HepG2 (cell line): ENCODE measurements at regions not wholly inside any gene's neighbourhood (a gene's known extent, or its start where the extent isn't known, plus 50 kb on each side); places are given as distances from the start of the nearest gene placed in this dataset.

Source experiments
- ATAC-seq: fragments of 200-7000 bp; cut with Tn5 transposase; 3 replicates; pipeline ENCODE4 v1.9.1; 2020; ENCODE audit warnings: mild to moderate bottlenecking, moderate library complexity
- BruUV-seq: library from RNA; stranded (reverse); fragments of 400-500 nt; replicated peaks from 2 replicates; lab custom pipeline; 2021; lab: Mats Ljungman, UMichigan
- CTCF ChIA-PET: fragments of 300-600 bp; formaldehyde crosslinking; extraction: SDS; loops from one replicate; lab custom pipeline; 2021; ENCODE audit warnings: low total read pairs, inconsistent platforms, low intra/inter-chr PET ratio; lab: Yijun Ruan, JAX
- POLR2A ChIA-PET: fragments of 350-600 bp; sonication (Branson Sonifier 250); formaldehyde crosslinking; loops from one replicate; lab custom pipeline; 2020; ENCODE audit warnings: antibody characterized with exemption, inconsistent platforms; lab: Yijun Ruan, JAX
- DNase-seq: peaks from one replicate; pipeline ENCODE4 v3.0.0-alpha.2; 2015; ENCODE audit warnings: low spot score
- FAIRE-seq: peaks from 3 replicates; lab custom pipeline; 2011; peaks lifted over from hg19 to GRCh38; lab: Jason Lieb, UNC
- H2AFZ ChIP-seq: one replicate; pipeline ENCODE4 v1.6.1; 2011; ENCODE audit warnings: low read length, inconsistent platforms
- H3K27ac ChIP-seq: fragments of 300-600 bp; 3 replicates; pipeline ENCODE4 v1.8.0; 2011; ENCODE audit warnings: mixed run types, mild to moderate bottlenecking, mixed read lengths, low read length, inconsistent platforms; ENCODE audit not compliant: insufficient read depth; ENCODE audit errors: extremely low read length
- H3K27me3 ChIP-seq, 2 experiments: fragments of 200-600 bp in 1 of 2; 2 replicates in 1 of 2; 3 replicates in 1 of 2; pipeline versions ENCODE4 v1.6.0 to v1.8.0; 2011; ENCODE audit warnings: low read length in 2 of 2, mild to moderate bottlenecking in 2 of 2, moderate library complexity in 2 of 2, inconsistent platforms in 1 of 2; ENCODE audit not compliant: insufficient read depth in 2 of 2, control insufficient read depth in 1 of 2
- H3K36me3 ChIP-seq, 2 experiments: fragments of 200-600 bp in 1 of 2; replicated peaks in 1 of 2; 2 replicates in 1 of 2; 3 replicates in 1 of 2; pipeline versions ENCODE4 v1.5.1 to v1.8.0; 2011; ENCODE audit warnings: low read length in 2 of 2, inconsistent platforms in 1 of 2; ENCODE audit not compliant: insufficient read depth in 2 of 2, control insufficient read depth in 1 of 2
- H3K4me1 ChIP-seq: 2 replicates; pipeline ENCODE4 v1.5.1; 2012; ENCODE audit warnings: low read length, inconsistent platforms; ENCODE audit not compliant: insufficient read depth
- H3K4me2 ChIP-seq: 2 replicates; pipeline ENCODE4 v1.6.0; 2011; ENCODE audit warnings: low read depth, low read length, inconsistent platforms
- H3K4me3 ChIP-seq, 3 experiments: fragments of 200-600 bp in 1 of 3; sonication (generic), shearing (Covaris generic) in 1 of 3; replicated peaks in 1 of 3; 2 replicates each; pipeline ENCODE4 v1.5.1; 2011 to 2016; ENCODE audit warnings: low read length in 3 of 3, inconsistent platforms in 2 of 3, low read depth in 2 of 3, mild to moderate bottlenecking in 2 of 3, control low read depth in 1 of 3, mixed read lengths in 1 of 3; ENCODE audit not compliant: insufficient read depth in 1 of 3
- H3K79me2 ChIP-seq: one replicate; pipeline ENCODE4 v1.6.1; 2011; ENCODE audit warnings: low read length, inconsistent platforms; ENCODE audit not compliant: insufficient read depth
- H3K9ac ChIP-seq: 2 replicates; pipeline ENCODE4 v1.6.0; 2011; ENCODE audit warnings: mild to moderate bottlenecking, low read depth, low read length, inconsistent platforms; ENCODE audit not compliant: insufficient read depth
- H3K9me3 ChIP-seq: 2 replicates; pipeline ENCODE4 v1.5.1; 2012; ENCODE audit warnings: mild to moderate bottlenecking, low read length
- H4K20me1 ChIP-seq: 2 replicates; pipeline ENCODE4 v1.6.0; 2011; ENCODE audit warnings: inconsistent platforms, mild to moderate bottlenecking, low read length, moderate library complexity; ENCODE audit not compliant: insufficient read depth
- CHD4 ChIP-seq: fragments of 200-600 bp; sonication (generic); IDR thresholded peaks from 2 replicates; pipeline ENCODE4 v1.7.0; 2017; ENCODE audit warnings: mild to moderate bottlenecking, low read length, borderline replicate concordance
- DNMT3B ChIP-seq: conservative IDR thresholded peaks from 2 replicates; pipeline ENCODE4 v1.6.1; 2016; ENCODE audit warnings: missing biosample characterization, control low read depth
- GFI1 ChIP-seq: sonication (generic); formaldehyde crosslinking; IDR thresholded peaks from 2 replicates; pipeline ENCODE4 v1.5.0; 2020; ENCODE audit warnings: missing genetic modification reagents, mild to moderate bottlenecking, borderline replicate concordance
- MAFG ChIP-seq: sonication (generic); formaldehyde crosslinking; IDR thresholded peaks from 2 replicates; pipeline ENCODE4 v1.5.1; 2020; ENCODE audit warnings: mild to moderate bottlenecking, missing genetic modification reagents
- MYNN ChIP-seq: sonication (generic); formaldehyde crosslinking; IDR thresholded peaks from 2 replicates; pipeline ENCODE4 v1.4.0; 2020; ENCODE audit warnings: mild to moderate bottlenecking, low read depth, missing genetic modification reagents
- NRL ChIP-seq: sonication (generic); formaldehyde crosslinking; IDR thresholded peaks from 2 replicates; pipeline ENCODE4 v1.5.0; 2020; ENCODE audit warnings: missing genetic modification reagents, mild to moderate bottlenecking, moderate library complexity, borderline replicate concordance
- PAF1 ChIP-seq: IDR thresholded peaks from 2 replicates; pipeline ENCODE4 v1.6.1; 2016; ENCODE audit warnings: missing genetic modification reagents, missing compliant biosample characterization
- RFX1 ChIP-seq: fragments of 450-650 bp; IDR thresholded peaks from 2 replicates; pipeline ENCODE4 v1.6.1; 2017
- TOE1 ChIP-seq: sonication (generic); formaldehyde crosslinking; IDR thresholded peaks from 2 replicates; pipeline ENCODE4 v1.4.0; 2020; ENCODE audit warnings: mild to moderate bottlenecking, missing genetic modification reagents
- ZBTB38 ChIP-seq: sonication (generic); formaldehyde crosslinking; IDR thresholded peaks from 2 replicates; pipeline ENCODE4 v1.5.1; 2020; ENCODE audit warnings: mild to moderate bottlenecking, missing genetic modification reagents
- ZBTB7A ChIP-seq: sonication (generic); formaldehyde crosslinking; IDR thresholded peaks from 2 replicates; pipeline ENCODE4 v1.8.0; 2022; ENCODE audit warnings: mild to moderate bottlenecking, missing genetic modification reagents
- ZC3H4 ChIP-seq: sonication (generic); formaldehyde crosslinking; IDR thresholded peaks from 2 replicates; pipeline ENCODE4 v1.4.0; 2020; ENCODE audit warnings: missing genetic modification reagents, borderline replicate concordance
- ZFP62 ChIP-seq: sonication (generic); formaldehyde crosslinking; IDR thresholded peaks from 2 replicates; pipeline ENCODE4 v1.4.0; 2020; ENCODE audit warnings: missing genetic modification reagents
- ZNF333 ChIP-seq: sonication (generic); formaldehyde crosslinking; IDR thresholded peaks from 2 replicates; pipeline ENCODE4 v1.4.0; 2020; ENCODE audit warnings: mild to moderate bottlenecking, missing genetic modification reagents, borderline replicate concordance
- ZNF33B ChIP-seq: sonication (generic); formaldehyde crosslinking; IDR thresholded peaks from 2 replicates; pipeline ENCODE4 v1.5.1; 2020; ENCODE audit warnings: mild to moderate bottlenecking, missing genetic modification reagents
- ZNF770 ChIP-seq: sonication (generic); formaldehyde crosslinking; IDR thresholded peaks from 2 replicates; pipeline ENCODE4 v1.5.0; 2020; ENCODE audit warnings: mild to moderate bottlenecking, missing genetic modification reagents
- ZNF781 ChIP-seq: sonication (generic); formaldehyde crosslinking; IDR thresholded peaks from 2 replicates; pipeline ENCODE4 v1.5.1; 2020; ENCODE audit warnings: borderline replicate concordance, mild to moderate bottlenecking, missing genetic modification reagents; ENCODE audit errors: not compliant biosample characterization
- ZSCAN25 ChIP-seq: sonication (generic); formaldehyde crosslinking; IDR thresholded peaks from 2 replicates; pipeline ENCODE4 v1.8.0; 2022; ENCODE audit warnings: mild to moderate bottlenecking, missing genetic modification reagents
- WGBS: methylation state at CpG from one replicate; pipeline ENCODE4 v1.1.6; 2017; ENCODE audit warnings: low lambda C conversion rate; 5-methylcytosine and 5-hydroxymethylcytosine counted together
- in situ Hi-C: cut with HindIII; loops from 2 replicates; pipeline ENCODE4 v1.10.0; 2017; ENCODE audit warnings: low pct_unique_long_range_greater_than_20kb; ENCODE audit not compliant: extremely low pct_ligation_motif_present
- intact Hi-C: fragments of 100-400 bp; cut with micrococcal nuclease; formaldehyde crosslinking; loops from one replicate; pipeline ENCODE4 v1.10.0; 2022; ENCODE audit not compliant: unreplicated experiment
- TF ChIP-seq, protein P1 (sequence below): sonication (generic); formaldehyde crosslinking; IDR thresholded peaks from 2 replicates; pipeline ENCODE4 v1.8.0; 2022; ENCODE audit warnings: mild to moderate bottlenecking, missing genetic modification reagents, moderate library complexity
- TF ChIP-seq, protein P2 (sequence below): sonication (generic); formaldehyde crosslinking; IDR thresholded peaks from 2 replicates; pipeline ENCODE4 v1.8.0; 2022; ENCODE audit warnings: mild to moderate bottlenecking, missing genetic modification reagents, moderate library complexity
- TF ChIP-seq, protein P3 (sequence below): sonication (generic); formaldehyde crosslinking; IDR thresholded peaks from 2 replicates; pipeline ENCODE4 v1.4.0; 2020; ENCODE audit warnings: missing genetic modification reagents, borderline replicate concordance

DNA sequence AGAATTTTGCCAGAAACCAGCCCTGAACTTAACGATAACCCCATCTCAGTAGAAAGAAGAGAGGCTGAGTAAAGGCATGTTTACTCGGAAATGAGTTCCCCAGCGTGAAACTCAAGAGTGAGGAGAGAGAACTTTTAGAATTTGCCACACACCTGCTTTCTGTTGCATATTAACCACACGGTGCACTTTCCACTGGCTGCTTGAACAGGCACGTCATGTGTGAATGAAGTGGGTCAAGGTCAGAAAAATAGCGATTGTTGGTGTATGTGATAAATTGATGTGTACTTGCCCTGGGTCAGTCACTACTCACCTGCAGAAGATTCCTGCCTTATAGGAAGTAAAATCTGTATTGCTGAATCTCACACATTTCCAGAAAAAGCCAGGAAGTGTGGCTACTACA, 395.7 kb downstream of the TRIML1 start:
- no peaks in the 10 kb centered on the region for H4K20me1 ChIP-seq
- FAIRE-seq (peak; percentile 37), DNase-seq (peak; percentile 77), ATAC-seq (peak; percentile 96)
- H3K27ac ChIP-seq: peak overlapping the region; percentile 47
- 5% methylated on average over 6 of the region's 6 CpGs for WGBS
- no TSS peak for BruUV-seq
- H3K27me3 ChIP-seq: no peaks in the 10 kb centered on the region
- H3K9me3 ChIP-seq: peaks cover 15% of the 10 kb centered on the region; the same call in 1 of the 2 replicates
- H3K9ac ChIP-seq: no peak overlapping the region; the same call in 1 of the 2 replicates
- CTCF ChIA-PET: no interaction called here
- H3K4me1 ChIP-seq: peaks cover 26% of the 10 kb centered on the region
- no peaks in the 10 kb centered on the region for H3K36me3 ChIP-seq
- H3K79me2 ChIP-seq: no peaks in the 10 kb centered on the region
- H2AFZ ChIP-seq: no peak overlapping the region
- peak overlapping the region; percentile 29; the same call in 1 of the 2 replicates for H3K4me2 ChIP-seq
- intact Hi-C loops: loop anchor here (10.0 kb wide), 1 partner anchor 100 kb away; no protein-coding TSS in a partner anchor
- POLR2A ChIA-PET: no interaction called here
- in situ Hi-C loops: no loop called here
- H3K4me3 ChIP-seq: no peak overlapping the region
- TF ChIP-seq ZNF781 (CRISPR knock-in tag) (no peak), CHD4 (no peak), ZSCAN25 (no peak), ZBTB7A (CRISPR knock-in tag) (no peak), RFX1 (no peak), MAFG (no peak), TOE1 (no peak), ZBTB38 (CRISPR knock-in tag) (no peak), PAF1 (no peak), MYNN (CRISPR knock-in tag) (no peak), ZNF333 (no peak), ZC3H4 (CRISPR knock-in tag) (no peak), ZNF770 (CRISPR knock-in tag) (no peak), GFI1 (CRISPR knock-in tag) (no peak), ZFP62 (CRISPR knock-in tag) (no peak), ZNF33B (CRISPR knock-in tag) (no peak), DNMT3B (no peak), NRL (CRISPR knock-in tag) (no peak)
- TF ChIP-seq, protein P1, sequence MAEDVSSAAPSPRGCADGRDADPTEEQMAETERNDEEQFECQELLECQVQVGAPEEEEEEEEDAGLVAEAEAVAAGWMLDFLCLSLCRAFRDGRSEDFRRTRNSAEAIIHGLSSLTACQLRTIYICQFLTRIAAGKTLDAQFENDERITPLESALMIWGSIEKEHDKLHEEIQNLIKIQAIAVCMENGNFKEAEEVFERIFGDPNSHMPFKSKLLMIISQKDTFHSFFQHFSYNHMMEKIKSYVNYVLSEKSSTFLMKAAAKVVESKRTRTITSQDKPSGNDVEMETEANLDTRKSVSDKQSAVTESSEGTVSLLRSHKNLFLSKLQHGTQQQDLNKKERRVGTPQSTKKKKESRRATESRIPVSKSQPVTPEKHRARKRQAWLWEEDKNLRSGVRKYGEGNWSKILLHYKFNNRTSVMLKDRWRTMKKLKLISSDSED (CRISPR knock-in tag): no peak
- TF ChIP-seq, protein P2, sequence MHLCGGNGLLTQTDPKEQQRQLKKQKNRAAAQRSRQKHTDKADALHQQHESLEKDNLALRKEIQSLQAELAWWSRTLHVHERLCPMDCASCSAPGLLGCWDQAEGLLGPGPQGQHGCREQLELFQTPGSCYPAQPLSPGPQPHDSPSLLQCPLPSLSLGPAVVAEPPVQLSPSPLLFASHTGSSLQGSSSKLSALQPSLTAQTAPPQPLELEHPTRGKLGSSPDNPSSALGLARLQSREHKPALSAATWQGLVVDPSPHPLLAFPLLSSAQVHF: no peak
- TF ChIP-seq, protein P3, sequence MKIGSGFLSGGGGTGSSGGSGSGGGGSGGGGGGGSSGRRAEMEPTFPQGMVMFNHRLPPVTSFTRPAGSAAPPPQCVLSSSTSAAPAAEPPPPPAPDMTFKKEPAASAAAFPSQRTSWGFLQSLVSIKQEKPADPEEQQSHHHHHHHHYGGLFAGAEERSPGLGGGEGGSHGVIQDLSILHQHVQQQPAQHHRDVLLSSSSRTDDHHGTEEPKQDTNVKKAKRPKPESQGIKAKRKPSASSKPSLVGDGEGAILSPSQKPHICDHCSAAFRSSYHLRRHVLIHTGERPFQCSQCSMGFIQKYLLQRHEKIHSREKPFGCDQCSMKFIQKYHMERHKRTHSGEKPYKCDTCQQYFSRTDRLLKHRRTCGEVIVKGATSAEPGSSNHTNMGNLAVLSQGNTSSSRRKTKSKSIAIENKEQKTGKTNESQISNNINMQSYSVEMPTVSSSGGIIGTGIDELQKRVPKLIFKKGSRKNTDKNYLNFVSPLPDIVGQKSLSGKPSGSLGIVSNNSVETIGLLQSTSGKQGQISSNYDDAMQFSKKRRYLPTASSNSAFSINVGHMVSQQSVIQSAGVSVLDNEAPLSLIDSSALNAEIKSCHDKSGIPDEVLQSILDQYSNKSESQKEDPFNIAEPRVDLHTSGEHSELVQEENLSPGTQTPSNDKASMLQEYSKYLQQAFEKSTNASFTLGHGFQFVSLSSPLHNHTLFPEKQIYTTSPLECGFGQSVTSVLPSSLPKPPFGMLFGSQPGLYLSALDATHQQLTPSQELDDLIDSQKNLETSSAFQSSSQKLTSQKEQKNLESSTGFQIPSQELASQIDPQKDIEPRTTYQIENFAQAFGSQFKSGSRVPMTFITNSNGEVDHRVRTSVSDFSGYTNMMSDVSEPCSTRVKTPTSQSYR (CRISPR knock-in tag): no peak
